Chondrocyte (in vitro differentiated cells): ENCODE measurements at regions not wholly inside any gene's neighbourhood (a gene's known extent, or its start where the extent isn't known, plus 50 kb on each side); places are given as distances from the start of the nearest gene placed in this dataset.

Experiments
- DNase-seq: peaks from one replicate; pipeline ENCODE4 v3.0.0; 2021; ENCODE audit warnings: mixed read lengths, low spot score
- H3K27ac Mint-ChIP-seq: one replicate; pipeline ENCODE4 v1.8.0; 2021; ENCODE audit warnings: mild to moderate bottlenecking, moderate library complexity, mixed read lengths; ENCODE audit not compliant: unreplicated experiment
- H3K27me3 Mint-ChIP-seq: 2 replicates; pipeline ENCODE4 v1.8.0; 2021; ENCODE audit warnings: low read depth, mixed read lengths
- H3K36me3 Mint-ChIP-seq: 2 replicates; pipeline ENCODE4 v1.8.0; 2021; ENCODE audit warnings: low read depth, mixed read lengths
- H3K4me1 Mint-ChIP-seq: 2 replicates; pipeline ENCODE4 v1.8.0; 2021; ENCODE audit warnings: low read depth, mild to moderate bottlenecking, mixed read lengths
- H3K4me3 Mint-ChIP-seq: one replicate; pipeline ENCODE4 v1.8.0; 2021; ENCODE audit warnings: mild to moderate bottlenecking, moderate library complexity, mixed read lengths; ENCODE audit not compliant: unreplicated experiment
- H3K9me3 Mint-ChIP-seq: 2 replicates; pipeline ENCODE4 v1.8.0; 2021; ENCODE audit warnings: low read depth, mixed read lengths
- TF ChIP-seq, protein P1 (sequence below): fragments of 200-600 bp; sonication (generic); IDR thresholded peaks from 2 replicates; pipeline ENCODE4 v1.5.0; 2021; ENCODE audit warnings: antibody characterized with exemption, mild to moderate bottlenecking, moderate library complexity

DNA sequence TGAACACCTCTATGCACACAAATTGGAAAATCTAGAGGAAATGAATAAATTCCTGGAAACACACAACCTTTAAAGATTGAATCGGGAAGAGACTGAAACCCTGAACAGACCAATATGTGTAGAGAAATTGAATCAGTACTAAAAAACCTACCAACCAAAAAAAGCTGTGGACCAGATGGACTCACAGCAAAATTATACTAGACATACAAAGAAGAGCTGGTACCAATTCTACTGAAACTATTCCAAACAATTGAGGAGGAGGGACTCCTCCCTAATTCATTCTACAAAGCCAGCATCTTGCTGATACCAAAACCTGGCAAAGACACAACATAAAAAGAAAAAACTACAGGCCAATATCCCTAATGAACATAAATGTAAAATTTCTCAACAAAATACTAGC, 54.4 kb upstream of the SEZ6L start:
- TF ChIP-seq, protein P1, sequence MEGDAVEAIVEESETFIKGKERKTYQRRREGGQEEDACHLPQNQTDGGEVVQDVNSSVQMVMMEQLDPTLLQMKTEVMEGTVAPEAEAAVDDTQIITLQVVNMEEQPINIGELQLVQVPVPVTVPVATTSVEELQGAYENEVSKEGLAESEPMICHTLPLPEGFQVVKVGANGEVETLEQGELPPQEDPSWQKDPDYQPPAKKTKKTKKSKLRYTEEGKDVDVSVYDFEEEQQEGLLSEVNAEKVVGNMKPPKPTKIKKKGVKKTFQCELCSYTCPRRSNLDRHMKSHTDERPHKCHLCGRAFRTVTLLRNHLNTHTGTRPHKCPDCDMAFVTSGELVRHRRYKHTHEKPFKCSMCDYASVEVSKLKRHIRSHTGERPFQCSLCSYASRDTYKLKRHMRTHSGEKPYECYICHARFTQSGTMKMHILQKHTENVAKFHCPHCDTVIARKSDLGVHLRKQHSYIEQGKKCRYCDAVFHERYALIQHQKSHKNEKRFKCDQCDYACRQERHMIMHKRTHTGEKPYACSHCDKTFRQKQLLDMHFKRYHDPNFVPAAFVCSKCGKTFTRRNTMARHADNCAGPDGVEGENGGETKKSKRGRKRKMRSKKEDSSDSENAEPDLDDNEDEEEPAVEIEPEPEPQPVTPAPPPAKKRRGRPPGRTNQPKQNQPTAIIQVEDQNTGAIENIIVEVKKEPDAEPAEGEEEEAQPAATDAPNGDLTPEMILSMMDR = no peak
- Mint-ChIP-seq H3K9me3 (peaks cover 14% of the 10 kb centered on the region), H3K4me3 (no peak overlapping the region), H3K4me1 (no peaks in the 10 kb centered on the region), H3K27me3 (peaks cover 7% of the 10 kb centered on the region), H3K27ac (no peak overlapping the region), H3K36me3 (no peaks in the 10 kb centered on the region)
- DNase-seq = no peak

DNA sequence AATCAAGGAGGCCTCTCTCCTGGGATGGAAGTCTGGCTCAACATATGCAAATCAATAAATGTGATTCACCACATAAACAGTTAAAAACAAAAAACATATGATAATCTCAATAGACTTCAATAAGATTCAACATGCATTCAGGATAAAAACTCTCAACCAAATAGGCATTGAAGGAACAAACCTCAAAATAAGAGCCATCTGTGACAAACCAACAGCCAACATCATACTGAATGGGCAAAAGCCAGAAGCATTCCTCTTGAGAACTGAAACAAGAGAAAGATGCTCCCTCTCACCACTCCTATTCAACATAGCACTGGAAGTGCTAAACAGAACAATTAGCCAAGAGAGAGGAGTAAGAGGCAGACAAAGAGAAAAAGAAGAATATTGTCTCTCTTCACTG, 54.0 kb upstream of the SEZ6L start:
- H3K9me3 Mint-ChIP-seq = peaks cover 13% of the 10 kb centered on the region
- no peak for DNase-seq
- no peaks in the 10 kb centered on the region for H3K36me3 Mint-ChIP-seq

More for the DNA sequence above, 54.0 kb upstream of the SEZ6L start:
- Mint-ChIP-seq H3K4me3 (no peak overlapping the region), H3K27ac (no peak overlapping the region), H3K4me1 (no peaks in the 10 kb centered on the region), H3K27me3 (peaks cover 11% of the 10 kb centered on the region)
- TF ChIP-seq, protein P1 = no peak
